GM18858 (cell line): ENCODE measurements at regions not wholly inside any gene's neighbourhood (a gene's known extent, or its start where the extent isn't known, plus 50 kb on each side); places are given as distances from the start of the nearest gene placed in this dataset.

ENCODE experiments used
- ATAC-seq: cut with Tn5 transposase; IDR thresholded peaks from one replicate; pipeline ENCODE4 v1.9.1; 2021; ENCODE audit not compliant: unreplicated experiment

DNA sequence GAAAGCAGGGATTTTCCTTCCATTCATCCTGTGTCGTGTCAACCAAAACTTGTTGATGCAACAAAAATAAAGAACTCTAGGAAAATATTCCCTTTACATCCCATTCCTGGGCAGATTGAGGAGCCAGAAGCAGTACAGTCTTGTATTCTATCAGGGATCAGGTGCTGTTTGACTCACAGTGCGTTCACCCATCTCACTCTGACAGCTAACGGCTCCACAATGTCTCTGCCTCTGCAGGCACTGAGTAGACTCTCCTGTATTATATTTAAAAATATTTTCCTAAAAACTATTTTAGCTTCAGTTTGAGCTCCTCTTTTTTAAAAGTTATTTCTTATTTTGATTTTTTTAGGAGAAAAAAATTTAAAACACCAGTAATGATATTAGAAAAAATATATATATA, 600.6 kb upstream of the SALL3 start:
- ATAC-seq = no peak

DNA sequence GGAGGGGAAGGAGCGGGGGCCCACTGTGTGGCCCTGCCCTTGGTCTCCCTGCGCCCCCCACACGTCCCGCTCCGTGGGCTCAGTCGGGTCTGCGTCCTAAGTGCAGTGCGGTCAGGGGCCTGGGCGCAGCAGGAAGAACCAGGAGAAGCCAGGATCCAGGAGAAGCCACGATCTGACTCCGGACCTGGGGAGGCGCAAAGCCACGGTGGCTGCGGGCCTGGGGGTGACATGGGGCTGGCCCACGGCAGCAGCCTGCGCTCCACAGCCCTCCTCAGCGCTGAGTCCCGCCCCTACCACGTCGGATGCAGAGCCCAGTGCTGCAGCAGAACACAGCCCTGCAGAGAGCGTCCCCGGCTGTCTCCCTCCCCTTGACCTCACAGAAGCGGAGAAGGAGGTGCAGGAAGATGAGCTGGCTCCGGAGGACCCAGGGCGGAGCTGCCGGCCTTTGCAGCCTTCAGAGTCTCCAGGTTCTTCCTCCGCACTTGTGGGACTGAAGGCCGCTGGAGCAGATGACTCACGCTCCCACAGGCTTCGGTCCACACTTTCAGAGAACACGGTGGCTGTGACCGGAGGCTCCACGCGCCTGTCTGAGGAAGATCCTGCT, 589.2 kb upstream of the SALL3 start:
- ATAC-seq = no peak

DNA sequence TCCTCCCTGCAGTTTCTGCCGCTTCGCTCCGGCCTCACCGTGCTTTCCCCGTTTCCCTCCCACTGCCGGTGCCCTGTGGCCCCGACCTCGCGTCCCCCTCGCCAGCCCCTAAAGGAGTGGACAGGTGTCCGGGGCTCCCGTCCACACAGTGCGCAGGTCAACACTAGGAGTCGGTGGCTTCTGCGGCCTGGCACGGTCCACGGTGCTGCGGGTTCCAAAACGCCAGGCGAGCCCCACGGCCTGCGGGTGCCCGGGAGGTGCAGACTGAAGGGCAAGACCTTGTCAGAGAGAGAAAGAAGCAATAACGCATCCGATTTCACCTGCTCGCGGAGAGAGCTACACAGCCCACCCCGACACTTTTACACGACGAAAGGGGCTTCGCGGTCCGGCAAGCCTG, 588.7 kb upstream of the SALL3 start:
- no peak for ATAC-seq

DNA sequence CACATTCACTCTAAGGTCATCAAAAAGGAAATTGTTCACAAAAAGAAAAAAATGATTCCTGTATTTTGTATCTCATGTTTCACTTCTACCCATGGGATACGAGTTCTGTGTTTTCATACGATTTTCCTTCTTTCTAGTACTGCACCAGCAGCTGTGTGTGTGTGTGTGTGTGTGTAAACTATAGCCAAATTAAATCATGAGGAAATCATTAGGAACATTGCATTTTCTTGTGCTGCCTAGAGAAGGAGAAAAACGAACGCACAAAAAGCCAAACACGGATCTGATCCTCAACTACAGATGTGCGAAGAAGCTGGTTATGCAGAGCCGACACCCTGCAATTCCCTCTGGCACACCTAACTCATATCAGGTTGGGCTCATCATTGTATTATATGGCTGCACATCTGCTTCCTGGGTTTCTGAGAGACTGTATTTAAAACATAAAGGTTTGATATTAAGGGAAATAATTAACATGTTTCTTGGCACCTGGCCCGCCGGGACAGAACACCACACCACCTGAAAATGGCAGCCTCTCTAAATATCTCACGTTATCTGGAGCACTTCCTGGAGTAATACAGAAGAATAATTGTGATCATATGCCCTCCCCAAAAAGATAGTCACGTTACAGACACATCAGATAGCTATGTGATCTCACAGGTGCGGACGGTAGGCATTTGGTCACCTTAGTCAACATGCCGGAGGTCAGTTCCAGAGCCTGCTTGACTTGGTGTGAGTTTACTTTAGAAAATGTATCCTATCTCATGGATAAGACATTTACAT, 586.3 kb upstream of the SALL3 start:
- no peak for ATAC-seq

DNA sequence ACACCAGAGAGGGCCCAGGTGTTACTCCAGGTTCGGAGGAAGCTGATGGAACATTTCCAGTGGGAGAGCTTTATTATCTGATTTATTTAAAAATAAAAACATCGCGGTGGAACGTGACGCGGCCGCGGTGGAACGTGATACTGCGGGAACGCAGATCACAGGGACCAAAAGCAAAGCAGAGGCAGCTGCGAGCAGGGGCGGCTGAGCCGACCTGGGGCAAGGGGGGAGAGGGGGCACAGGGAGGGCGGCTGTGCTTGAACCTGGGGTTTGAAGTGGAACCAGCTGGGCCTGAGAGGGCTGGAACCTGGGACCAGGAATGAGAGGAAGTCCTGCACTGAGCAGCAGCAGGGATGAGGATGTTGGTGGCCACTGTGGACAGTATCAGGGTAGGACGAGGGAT, 583.5 kb upstream of the SALL3 start:
- no peak for ATAC-seq

- no peak for ATAC-seq
These were observed 582.9 kb upstream of the SALL3 start for GRCh38 chr18:78396756-78397155.

- ATAC-seq = no peak
These were observed 579.6 kb upstream of the SALL3 start for GRCh38 chr18:78399992-78400503.

GRCh38 chr18:78402440-78402839, 577.2 kb upstream of the SALL3 start:
- no peak for ATAC-seq

GRCh38 chr18:78402966-78403365, 576.7 kb upstream of the SALL3 start:
- no peak for ATAC-seq

GRCh38 chr18:78403371-78403770, 576.2 kb upstream of the SALL3 start:
- no peak for ATAC-seq

GRCh38 chr18:78405763-78406162, 573.9 kb upstream of the SALL3 start:
- ATAC-seq = no peak

- no peak for ATAC-seq
These were observed 572.7 kb upstream of the SALL3 start for GRCh38 chr18:78406743-78407465.

DNA sequence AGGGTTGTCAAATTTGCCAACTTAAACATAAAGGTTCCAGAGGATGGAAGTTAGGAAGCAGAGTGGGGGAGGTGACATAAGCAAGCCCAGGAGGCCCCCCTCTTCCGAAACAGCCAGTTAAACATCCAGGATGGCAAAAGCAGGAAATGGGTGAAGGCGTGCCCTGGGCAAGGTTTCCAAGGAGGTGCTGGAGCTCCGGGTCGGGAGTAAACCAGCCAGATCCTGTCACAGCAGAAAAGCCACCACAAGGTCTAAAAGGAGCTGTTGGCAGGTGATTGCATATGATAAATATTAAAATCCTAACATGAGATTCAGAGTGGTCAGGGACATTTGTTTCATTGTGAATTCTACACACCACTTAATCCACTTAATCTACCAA, 572.2 kb upstream of the SALL3 start:
- ATAC-seq = no peak

- ATAC-seq = no peak
These were observed 571.0 kb upstream of the SALL3 start for GRCh38 chr18:78408623-78409022.

DNA sequence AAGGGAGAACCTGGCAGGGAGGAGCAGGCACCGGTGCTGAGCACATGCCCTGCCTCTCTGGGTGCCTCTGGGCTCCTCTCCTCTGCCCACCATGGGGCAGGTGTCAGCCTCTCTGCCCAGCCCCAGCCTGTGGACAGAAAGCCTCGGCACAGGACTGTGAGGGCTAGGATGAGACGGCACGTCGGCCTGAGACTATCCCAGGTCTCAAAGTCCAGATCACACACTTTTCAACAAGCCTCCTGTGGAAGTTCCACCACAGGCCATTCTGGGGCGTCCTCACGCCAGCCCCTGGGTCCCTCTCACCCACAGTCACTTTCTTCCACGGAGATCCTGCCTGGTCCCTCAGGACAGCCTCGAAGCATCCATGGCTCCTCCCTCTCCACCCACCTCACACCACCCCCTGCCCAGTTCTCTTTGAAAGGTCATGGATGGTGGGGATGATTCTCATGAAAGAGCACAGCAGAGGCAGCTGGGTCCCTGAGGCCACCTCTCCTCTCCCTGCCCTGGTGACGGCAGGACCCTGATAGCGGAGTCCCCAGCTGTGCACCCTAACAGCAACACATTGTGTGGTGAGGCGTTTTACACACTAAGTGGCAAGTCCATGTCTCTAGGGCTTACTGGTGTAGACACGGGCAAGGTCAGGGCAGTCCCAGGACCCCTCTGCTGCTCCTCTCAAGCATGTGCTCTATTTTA, 569.4 kb upstream of the SALL3 start:
- ATAC-seq = no peak

- ATAC-seq = no peak
These were observed 568.1 kb upstream of the SALL3 start for GRCh38 chr18:78411539-78411938.

GRCh38 chr18:78414302-78414701, 565.3 kb upstream of the SALL3 start:
- no peak for ATAC-seq

GRCh38 chr18:78416853-78417252, 562.8 kb upstream of the SALL3 start:
- ATAC-seq = no peak

DNA sequence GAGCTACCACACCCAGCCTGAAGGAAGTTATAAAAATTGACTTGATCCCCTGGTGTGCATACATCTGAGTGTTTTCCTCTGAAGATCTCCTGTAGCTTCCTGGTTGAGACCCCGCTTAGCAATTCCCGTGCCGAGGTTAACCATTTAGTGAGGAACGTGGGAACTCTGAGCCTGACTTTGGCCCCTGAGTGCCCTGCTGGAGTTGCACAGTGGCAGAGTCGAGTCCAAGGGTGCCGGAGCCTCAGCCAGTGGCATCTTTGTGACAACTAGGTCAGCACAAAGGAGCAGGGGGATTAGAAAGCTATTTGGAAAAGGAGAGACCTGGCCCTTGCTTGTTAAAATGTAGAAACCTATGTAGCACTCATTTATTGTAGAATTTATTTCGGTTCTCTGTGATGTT, 561.2 kb upstream of the SALL3 start:
- ATAC-seq = no peak

DNA sequence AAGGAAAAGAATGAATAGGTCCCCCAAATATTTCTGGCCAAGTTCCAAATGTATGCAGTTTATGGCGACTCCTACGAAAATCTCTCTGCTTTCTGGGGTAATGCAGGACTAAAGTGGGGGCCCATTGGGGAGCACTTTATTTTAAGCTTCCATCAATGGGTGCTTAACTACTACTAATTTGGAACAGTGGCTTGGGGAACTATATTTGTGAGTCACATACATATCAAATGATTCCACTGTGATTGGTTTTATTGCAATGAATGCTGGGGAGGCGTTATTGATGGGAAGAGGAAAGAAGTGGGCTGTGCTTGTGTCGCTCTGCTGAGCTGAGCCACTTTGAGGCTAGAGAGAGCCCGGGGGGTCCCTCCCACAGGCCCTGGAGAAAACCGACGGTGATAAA, 560.4 kb upstream of the SALL3 start:
- ATAC-seq = no peak

- no peak for ATAC-seq
These were observed 559.5 kb upstream of the SALL3 start for GRCh38 chr18:78420116-78420515.
